WTC11 (cell line): ENCODE measurements at regions not wholly inside any gene's neighbourhood (a gene's known extent, or its start where the extent isn't known, plus 50 kb on each side); places are given as distances from the start of the nearest gene placed in this dataset.

Source experiments
- ATAC-seq: fragments of 200-7000 bp; cut with Tn5 transposase; 2 replicates; pipeline ENCODE4 v1.10.0; 2021; ENCODE audit warnings: mild to moderate bottlenecking, moderate library complexity
- CTCF ChIA-PET: fragments of 300-600 bp; sonication (Branson Sonifier 250); formaldehyde crosslinking; loops from one replicate; lab custom pipeline; 2021; ENCODE audit warnings: antibody characterized with exemption; lab: Charles Lee
- POLR2A ChIA-PET: fragments of 350-600 bp; sonication (Branson Sonifier 250); formaldehyde crosslinking; loops from one replicate; lab custom pipeline; 2021; ENCODE audit warnings: antibody characterized with exemption; lab: Charles Lee
- DNase-seq: peaks from one replicate; pipeline ENCODE4 v3.0.0; 2021; ENCODE audit warnings: low spot score
- H3K27ac Mint-ChIP-seq: 2 replicates; pipeline ENCODE4 v1.8.0; 2021; ENCODE audit warnings: mixed read lengths
- H3K27me3 Mint-ChIP-seq: 2 replicates; pipeline ENCODE4 v1.8.0; 2021; ENCODE audit warnings: low read depth, mild to moderate bottlenecking, moderate library complexity, mixed read lengths
- H3K36me3 Mint-ChIP-seq: 2 replicates; pipeline ENCODE4 v1.8.0; 2021; ENCODE audit warnings: mixed read lengths
- H3K4me1 Mint-ChIP-seq: 2 replicates; pipeline ENCODE4 v1.8.0; 2022; ENCODE audit warnings: mixed read lengths
- H3K4me3 Mint-ChIP-seq: 2 replicates; pipeline ENCODE4 v1.8.0; 2021; ENCODE audit warnings: mild to moderate bottlenecking, moderate library complexity, mixed read lengths
- H3K9me3 Mint-ChIP-seq: 2 replicates; pipeline ENCODE4 v1.8.0; 2021; ENCODE audit warnings: mixed read lengths
- ATF6 ChIP-seq: sonication (generic); formaldehyde crosslinking; IDR thresholded peaks from 2 replicates; pipeline ENCODE4 v1.8.1; 2023; ENCODE audit warnings: mild to moderate bottlenecking, missing genetic modification reagents
- CREM ChIP-seq: sonication (generic); formaldehyde crosslinking; IDR thresholded peaks from 2 replicates; pipeline ENCODE4 v1.8.1; 2022; ENCODE audit warnings: mild to moderate bottlenecking, missing genetic modification reagents, moderate library complexity
- E2F1 ChIP-seq: sonication (generic); formaldehyde crosslinking; IDR thresholded peaks from 2 replicates; pipeline ENCODE4 v1.8.0; 2022; ENCODE audit warnings: mild to moderate bottlenecking, missing genetic modification reagents
- GTF2I ChIP-seq: fragments of 250-450 bp; sonication (Bioruptor Pico); conservative IDR thresholded peaks from 2 replicates; pipeline ENCODE4 v1.4.0; 2021; ENCODE audit warnings: mild to moderate bottlenecking
- JUN ChIP-seq: sonication (generic); formaldehyde crosslinking; IDR thresholded peaks from 2 replicates; pipeline ENCODE4 v1.8.0; 2023; ENCODE audit warnings: mild to moderate bottlenecking, missing genetic modification reagents
- KAT7 ChIP-seq: sonication (generic); formaldehyde crosslinking; IDR thresholded peaks from 2 replicates; pipeline ENCODE4 v1.8.1; 2023; ENCODE audit warnings: missing genetic modification reagents, mild to moderate bottlenecking, borderline replicate concordance
- NFE2L1 ChIP-seq: sonication (generic); formaldehyde crosslinking; IDR thresholded peaks from 2 replicates; pipeline ENCODE4 v1.8.1; 2023; ENCODE audit warnings: missing genetic modification reagents
- NR3C1 ChIP-seq: sonication (generic); formaldehyde crosslinking; conservative IDR thresholded peaks from 2 replicates; pipeline ENCODE4 v1.8.1; 2023; ENCODE audit warnings: low read depth, mild to moderate bottlenecking, missing genetic modification reagents
- PRDM15 ChIP-seq: sonication (generic); formaldehyde crosslinking; IDR thresholded peaks from 2 replicates; pipeline ENCODE4 v1.8.0; 2022; ENCODE audit warnings: missing genetic modification reagents
- PRRX2 ChIP-seq: fragments of 250-450 bp; sonication (Bioruptor Pico); IDR thresholded peaks from 2 replicates; pipeline ENCODE4 v1.8.0; 2021; ENCODE audit warnings: mild to moderate bottlenecking
- RELA ChIP-seq: sonication (generic); formaldehyde crosslinking; IDR thresholded peaks from 2 replicates; pipeline ENCODE4 v1.8.1; 2022; ENCODE audit warnings: missing genetic modification reagents, mild to moderate bottlenecking, borderline replicate concordance
- SMAD4 ChIP-seq: sonication (generic); formaldehyde crosslinking; IDR thresholded peaks from 2 replicates; pipeline ENCODE4 v1.8.0; 2022; ENCODE audit warnings: mild to moderate bottlenecking, missing genetic modification reagents
- ZNF138 ChIP-seq: sonication (generic); formaldehyde crosslinking; conservative IDR thresholded peaks from 2 replicates; pipeline ENCODE4 v1.8.1; 2022; ENCODE audit warnings: mild to moderate bottlenecking, moderate library complexity, missing genetic modification reagents
- ZNF317 ChIP-seq: sonication (generic); formaldehyde crosslinking; IDR thresholded peaks from 2 replicates; pipeline ENCODE4 v1.8.1; 2023; ENCODE audit warnings: low read depth, mild to moderate bottlenecking, moderate library complexity, missing genetic modification reagents, borderline replicate concordance
- TF ChIP-seq, protein P1 (sequence below): fragments of 250-450 bp; sonication (Bioruptor Pico); IDR thresholded peaks from 2 replicates; pipeline ENCODE4 v1.9.0; 2021; ENCODE audit warnings: moderate library complexity, mild to moderate bottlenecking, inconsistent platforms, borderline replicate concordance
- TF ChIP-seq, protein P2 (sequence below): fragments of 250-450 bp; sonication (Bioruptor Pico); IDR thresholded peaks from 2 replicates; pipeline ENCODE4 v1.9.0; 2021; ENCODE audit warnings: mild to moderate bottlenecking
- TF ChIP-seq, protein P3 (sequence below): sonication (generic); formaldehyde crosslinking; IDR thresholded peaks from 2 replicates; pipeline ENCODE4 v1.8.0; 2022; ENCODE audit warnings: mild to moderate bottlenecking, missing genetic modification reagents

DNA sequence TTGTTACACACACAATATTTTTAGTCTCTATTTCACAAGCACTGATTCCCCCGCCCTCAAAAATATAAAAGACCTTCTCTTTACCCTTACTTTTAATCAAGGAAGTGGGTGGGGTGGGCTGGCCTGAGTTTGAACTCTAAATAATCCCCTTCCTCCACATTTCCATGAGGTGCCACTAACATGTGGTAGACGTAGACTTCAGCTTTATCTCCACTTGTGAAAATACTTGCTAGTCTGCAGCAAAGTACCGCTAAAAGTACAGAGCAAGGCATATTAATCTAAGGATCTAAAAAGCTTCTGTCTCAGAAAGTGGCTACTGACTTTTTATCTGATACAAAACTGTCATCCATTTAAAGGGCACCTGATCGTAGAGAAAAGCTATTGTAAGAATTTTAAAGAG is 739.6 kb upstream of the SLC10A2 start:
- H3K4me1 Mint-ChIP-seq = no peaks in the 10 kb centered on the region

GRCh38 chr13:103803349-103803748 is 737.1 kb upstream of the SLC10A2 start:
- Mint-ChIP-seq H3K9me3 (peaks cover 10% of the 10 kb centered on the region), H3K36me3 (peaks cover 8% of the 10 kb centered on the region), H3K27ac (no peak overlapping the region), H3K4me1 (no peaks in the 10 kb centered on the region), H3K4me3 (no peak overlapping the region), H3K27me3 (no peaks in the 10 kb centered on the region)
- ChIA-PET POLR2A (no interaction called here), CTCF (no interaction called here)
- no peak for ATAC-seq
- no peak for DNase-seq
- TF ChIP-seq KAT7 (no peak), PRDM15 (CRISPR knock-in tag) (no peak), ZNF138 (CRISPR knock-in tag) (no peak), CREM (CRISPR knock-in tag) (no peak), ZNF317 (no peak), PRRX2 (CRISPR knock-in tag) (no peak), E2F1 (no peak), ATF6 (no peak), NFE2L1 (CRISPR knock-in tag) (no peak), JUN (CRISPR knock-in tag) (no peak), GTF2I (CRISPR knock-in tag) (no peak)
- TF ChIP-seq, protein P1, sequence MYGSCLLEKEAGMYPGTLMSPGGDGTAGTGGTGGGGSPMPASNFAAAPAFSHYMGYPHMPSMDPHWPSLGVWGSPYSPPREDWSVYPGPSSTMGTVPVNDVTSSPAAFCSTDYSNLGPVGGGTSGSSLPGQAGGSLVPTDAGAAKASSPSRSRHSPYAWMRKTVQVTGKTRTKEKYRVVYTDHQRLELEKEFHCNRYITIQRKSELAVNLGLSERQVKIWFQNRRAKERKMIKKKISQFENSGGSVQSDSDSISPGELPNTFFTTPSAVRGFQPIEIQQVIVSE (CRISPR knock-in tag) = no peak
- TF ChIP-seq, protein P2, sequence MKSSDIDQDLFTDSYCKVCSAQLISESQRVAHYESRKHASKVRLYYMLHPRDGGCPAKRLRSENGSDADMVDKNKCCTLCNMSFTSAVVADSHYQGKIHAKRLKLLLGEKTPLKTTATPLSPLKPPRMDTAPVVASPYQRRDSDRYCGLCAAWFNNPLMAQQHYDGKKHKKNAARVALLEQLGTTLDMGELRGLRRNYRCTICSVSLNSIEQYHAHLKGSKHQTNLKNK (CRISPR knock-in tag) = no peak

More for the DNA sequence above, 739.6 kb upstream of the SLC10A2 start:
- Mint-ChIP-seq H3K27me3 (no peaks in the 10 kb centered on the region), H3K36me3 (peaks cover 11% of the 10 kb centered on the region), H3K27ac (no peak overlapping the region; the same call in 1 of the 2 replicates), H3K4me3 (no peak overlapping the region), H3K9me3 (peaks cover 15% of the 10 kb centered on the region)
- ChIA-PET POLR2A (no interaction called here), CTCF (no interaction called here)
- ATAC-seq (no peak), DNase-seq (no peak)
- no peak for TF ChIP-seq PRDM15 (CRISPR knock-in tag)
- TF ChIP-seq NR3C1 (CRISPR knock-in tag) = no peak
- TF ChIP-seq, protein P3, sequence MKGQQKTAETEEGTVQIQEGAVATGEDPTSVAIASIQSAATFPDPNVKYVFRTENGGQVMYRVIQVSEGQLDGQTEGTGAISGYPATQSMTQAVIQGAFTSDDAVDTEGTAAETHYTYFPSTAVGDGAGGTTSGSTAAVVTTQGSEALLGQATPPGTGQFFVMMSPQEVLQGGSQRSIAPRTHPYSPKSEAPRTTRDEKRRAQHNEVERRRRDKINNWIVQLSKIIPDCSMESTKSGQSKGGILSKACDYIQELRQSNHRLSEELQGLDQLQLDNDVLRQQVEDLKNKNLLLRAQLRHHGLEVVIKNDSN (CRISPR knock-in tag) = no peak
- no peak for TF ChIP-seq SMAD4 (CRISPR knock-in tag)
- TF ChIP-seq RELA (CRISPR knock-in tag) = no peak
